Brain pericyte (primary cell): ENCODE measurements at regions not wholly inside any gene's neighbourhood (a gene's known extent, or its start where the extent isn't known, plus 50 kb on each side); places are given as distances from the start of the nearest gene placed in this dataset.

Experiments used
- DNase-seq: peaks from one replicate; pipeline ENCODE4 v3.0.0-alpha.2; 2012; ENCODE audit warnings: low read depth, low spot score

DNA sequence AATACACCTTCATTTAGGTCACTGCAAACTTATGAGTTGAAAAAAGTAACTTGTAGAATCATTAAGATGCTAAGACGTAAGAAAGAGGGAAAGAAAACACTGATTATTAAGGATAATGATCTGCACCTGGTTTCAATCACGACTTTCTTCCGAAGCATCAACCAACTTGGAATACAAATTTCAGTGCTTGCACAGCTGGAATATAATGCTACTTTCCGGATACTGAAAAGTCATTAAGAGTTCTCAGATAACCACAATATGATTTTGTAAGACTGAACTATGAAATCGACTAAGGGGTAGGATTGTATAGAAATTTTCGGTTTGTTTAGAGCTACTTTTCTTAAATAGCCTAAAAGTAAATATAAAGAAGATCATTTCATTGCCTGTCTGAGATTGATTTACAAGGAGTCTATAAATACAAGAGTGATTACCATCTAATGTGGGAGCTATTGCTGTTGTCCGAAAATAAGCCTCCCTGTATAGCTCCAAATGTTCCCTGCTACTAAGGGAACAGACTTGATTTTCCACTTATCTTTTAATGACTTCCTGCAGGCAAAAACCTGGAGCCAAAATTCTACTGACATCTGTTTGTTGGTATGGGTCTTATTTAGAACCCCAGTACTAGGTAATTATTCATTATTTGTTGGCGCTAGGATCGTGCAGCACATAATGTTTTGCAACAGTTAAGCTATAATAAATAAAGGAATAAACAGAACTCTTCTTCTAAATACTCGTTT, 673.3 kb downstream of the KCNT2 start:
- no peak for DNase-seq

DNA sequence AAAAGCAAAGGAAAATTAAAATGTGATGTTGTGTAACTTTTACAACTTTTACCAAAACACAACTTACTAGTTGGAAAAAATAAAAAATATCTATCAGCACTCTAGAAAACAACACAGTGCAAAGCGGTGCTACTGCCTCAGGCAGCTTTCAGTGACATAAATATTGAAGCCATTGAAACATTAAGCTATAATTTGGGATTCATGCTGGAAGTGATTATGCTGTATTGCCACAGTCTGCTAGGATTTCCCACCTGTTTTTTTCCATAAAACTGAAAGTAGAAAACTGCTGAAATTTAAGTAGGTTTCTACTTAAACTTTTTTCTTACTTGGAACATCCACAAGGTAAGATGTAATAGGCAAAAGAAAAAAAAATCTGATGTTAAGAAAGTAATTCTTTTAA, 674.4 kb downstream of the KCNT2 start:
- no peak for DNase-seq

DNA sequence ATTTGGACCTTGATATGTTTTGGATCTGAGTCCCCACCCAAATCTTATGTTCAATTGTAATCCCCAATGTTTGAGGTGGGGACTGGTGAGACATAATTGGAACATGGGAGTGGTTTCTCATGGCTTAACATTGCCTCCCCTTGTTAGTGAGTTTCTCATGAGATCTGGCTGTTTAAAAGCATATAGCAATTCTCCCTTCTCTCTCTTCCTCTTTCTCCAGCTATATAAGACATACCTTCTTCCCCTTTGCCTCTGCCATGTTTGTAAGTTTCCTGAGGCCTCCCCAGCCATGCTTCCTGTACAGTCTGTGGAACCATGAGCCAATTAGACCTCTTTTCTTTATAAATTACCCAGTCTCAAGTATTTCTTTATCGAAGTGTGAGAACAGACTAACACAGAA, 692.4 kb downstream of the KCNT2 start:
- no peak for DNase-seq

GRCh38 chr1:195909061-195909460, 699.2 kb downstream of the KCNT2 start:
- no peak for DNase-seq

GRCh38 chr1:195908121-195908520, 700.1 kb downstream of the KCNT2 start:
- no peak for DNase-seq

- DNase-seq = no peak
These were observed 705.0 kb downstream of the KCNT2 start for GRCh38 chr1:195903203-195903602.

- DNase-seq = no peak
These were observed 705.5 kb downstream of the KCNT2 start for GRCh38 chr1:195902779-195903178.

- no peak for DNase-seq
These were observed 708.4 kb downstream of the KCNT2 start for GRCh38 chr1:195899762-195900352.

DNA sequence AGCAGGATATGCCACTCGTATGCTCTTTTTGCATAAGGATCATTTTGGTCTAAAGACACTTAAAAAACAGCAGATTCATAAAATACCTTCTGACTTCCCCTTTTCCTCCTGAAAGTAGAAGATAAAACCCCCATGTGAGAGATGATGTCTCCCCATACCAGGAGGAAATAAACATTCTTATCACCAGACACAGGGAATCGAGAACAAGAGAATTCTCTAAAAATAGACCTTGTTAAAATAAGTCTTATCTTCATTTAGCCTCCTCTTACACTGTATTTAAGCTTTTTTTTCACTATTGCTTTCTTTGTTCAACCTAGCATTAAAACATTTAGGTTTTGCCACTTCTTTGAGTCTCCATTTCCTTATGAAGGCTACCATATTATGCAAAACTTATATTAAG, 709.3 kb downstream of the KCNT2 start:
- no peak for DNase-seq

GRCh38 chr1:195898373-195898772, 709.9 kb downstream of the KCNT2 start:
- no peak for DNase-seq

DNA sequence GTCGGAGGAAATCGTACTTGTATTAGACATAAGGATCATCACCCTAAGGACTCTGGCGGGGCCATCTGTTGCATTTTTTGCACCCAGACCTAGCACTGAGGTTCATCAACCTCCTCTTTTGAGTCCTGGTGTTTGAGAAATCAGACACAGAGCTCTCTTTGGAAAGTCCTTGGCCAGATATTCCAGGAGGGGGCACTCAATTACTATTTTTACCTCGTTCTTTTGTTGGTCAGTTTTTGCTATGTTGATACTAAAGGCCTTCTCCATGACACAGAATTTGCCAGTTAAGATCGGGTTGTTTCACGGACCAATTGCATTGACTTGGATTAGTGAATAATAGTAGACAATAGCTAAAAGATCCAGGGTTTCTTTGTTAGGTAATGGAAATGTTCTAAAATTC, 711.2 kb downstream of the KCNT2 start:
- DNase-seq = no peak

GRCh38 chr1:195894411-195894810, 713.8 kb downstream of the KCNT2 start:
- DNase-seq = no peak

- DNase-seq = no peak
These were observed 722.2 kb downstream of the KCNT2 start for GRCh38 chr1:195886000-195886399.

- DNase-seq = no peak
These were observed 729.8 kb downstream of the KCNT2 start for GRCh38 chr1:195878478-195878877.

GRCh38 chr1:195876792-195877191, 731.4 kb downstream of the KCNT2 start:
- no peak for DNase-seq

DNA sequence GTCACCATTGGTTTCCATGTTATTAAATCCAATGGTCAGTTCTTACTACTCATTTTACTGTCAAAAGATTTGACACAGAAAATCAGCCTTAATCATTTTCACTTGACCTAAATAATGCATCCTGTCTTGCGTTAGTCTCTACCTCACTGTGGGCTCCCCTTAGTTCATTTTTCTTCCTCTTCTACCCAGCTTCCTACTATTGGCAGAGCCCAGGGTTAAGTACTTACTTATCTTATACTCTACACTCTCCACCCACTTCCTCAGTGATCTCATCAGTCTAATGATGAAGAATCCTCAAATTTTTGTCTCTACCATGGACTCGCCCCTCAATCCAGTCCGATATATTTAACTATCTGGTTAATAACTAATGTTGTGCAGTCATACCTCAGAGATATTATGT, 735.9 kb downstream of the KCNT2 start:
- DNase-seq = no peak

GRCh38 chr1:195867638-195868037, 740.6 kb downstream of the KCNT2 start:
- DNase-seq = no peak

- no peak for DNase-seq
These were observed 741.4 kb downstream of the KCNT2 start for GRCh38 chr1:195866781-195867222.

DNA sequence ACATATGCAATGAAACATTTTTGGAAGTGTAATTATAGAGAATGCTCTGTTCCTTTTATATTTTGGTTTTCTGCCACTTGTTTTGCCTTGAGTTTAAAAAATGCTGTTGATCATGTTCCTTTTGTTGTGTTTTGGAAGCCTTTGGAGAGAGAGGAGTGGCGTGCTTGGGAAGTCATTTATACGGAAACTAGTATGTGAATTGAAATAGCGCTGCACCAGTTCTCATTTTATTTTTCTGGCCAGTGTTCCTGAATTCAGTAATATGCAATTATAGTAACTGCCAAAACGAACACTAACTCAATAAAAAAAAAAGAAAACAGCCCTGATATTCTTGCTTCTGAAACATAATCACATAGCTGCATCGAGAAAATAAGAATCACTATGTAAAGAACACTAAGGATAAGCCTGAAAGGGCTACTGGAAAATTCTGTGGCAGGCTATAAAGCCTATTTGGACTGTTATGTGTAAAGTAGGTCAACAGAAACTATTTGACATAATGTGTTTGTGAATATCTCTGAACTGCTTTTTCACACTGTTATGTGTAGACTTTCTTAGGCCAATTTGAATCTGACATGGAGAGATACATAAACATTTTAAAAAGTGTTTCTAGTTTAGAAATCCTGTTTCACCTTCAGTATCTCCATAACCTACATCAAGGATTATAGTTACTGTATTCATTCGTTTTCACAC, 742.0 kb downstream of the KCNT2 start:
- DNase-seq = no peak

GRCh38 chr1:195851804-195852203, 756.4 kb downstream of the KCNT2 start:
- no peak for DNase-seq

- DNase-seq = no peak
These were observed 757.1 kb downstream of the KCNT2 start for GRCh38 chr1:195851016-195851601.

DNA sequence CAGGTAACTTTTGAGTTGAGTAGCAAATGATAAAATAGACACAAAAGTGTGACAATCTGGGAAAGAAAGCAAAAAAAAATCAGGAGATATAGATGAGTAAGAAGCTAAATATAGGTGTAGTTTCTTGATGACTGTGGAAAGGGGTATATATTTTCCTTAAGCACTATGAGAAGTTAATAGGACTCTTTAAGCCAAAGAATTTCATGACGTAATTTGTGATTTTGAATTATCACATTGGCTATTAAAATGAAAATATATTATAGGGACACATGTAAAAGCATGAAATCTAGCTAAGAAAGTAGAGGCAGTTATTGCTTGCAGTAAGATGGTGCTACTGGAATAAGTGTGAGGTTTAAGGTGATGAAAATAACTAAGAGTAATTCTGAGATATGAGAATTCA, 759.1 kb downstream of the KCNT2 start:
- DNase-seq = no peak
